ENCODE measurements at regions not wholly inside any gene's neighbourhood (a gene's known extent, or its start where the extent isn't known, plus 50 kb on each side); places are given as distances from the start of the nearest gene placed in this dataset.

GRCh38 chr12:19644571-19644970 is 205.3 kb downstream of the AEBP2 start:
- TF ChIP-seq FOXK2 (IDR thresholded peaks at IDR 0.05) (no peak), SP1 (IDR thresholded peaks at IDR 0.05) (no peak), FOXM1 (IDR thresholded peaks at IDR 0.05; ENCODE audit: borderline replicate concordance) (no peak)

Measured in HEK293T (cell line).